ENCODE measurements at regions not wholly inside any gene's neighbourhood (a gene's known extent, or its start where the extent isn't known, plus 50 kb on each side); places are given as distances from the start of the nearest gene placed in this dataset.

- TF ChIP-seq CTCF (conservative IDR thresholded peaks at IDR 0.05; ENCODE audit: low read depth, low read length): no peak
- TF ChIP-seq EZH2phosphoT487 (IDR thresholded peaks at IDR 0.05; ENCODE audit: borderline replicate concordance, low read length): no peak
These were observed 347.6 kb downstream of the BMP4 start for GRCh38 chr14:53609009-53609408.

Measured in PC-3 (cell line).